ENCODE measurements at regions not wholly inside any gene's neighbourhood (a gene's known extent, or its start where the extent isn't known, plus 50 kb on each side); places are given as distances from the start of the nearest gene placed in this dataset.

GRCh38 chr6:50285735-50286134, 236.0 kb upstream of the DEFB112 start:
- H2AFZ ChIP-seq = no peak overlapping the region
- no TSS peak for BruUV-seq (replicated peaks)
- no peaks in the 10 kb centered on the region for H3F3A ChIP-seq (ENCODE audit: insufficient read depth, low read depth)
- CTCF ChIA-PET = no interaction called here
- H3K79me2 ChIP-seq (ENCODE audit: low read depth) = no peaks in the 10 kb centered on the region
- intact Hi-C loops (cut with micrococcal nuclease; ENCODE audit: unreplicated experiment) = no loop called here
- no peak overlapping the region for H3K27ac ChIP-seq
- DNase-seq = no peak
- H3K9me2 ChIP-seq (ENCODE audit: insufficient read depth) = no peaks in the 10 kb centered on the region
- no peaks in the 10 kb centered on the region for H3K36me3 ChIP-seq (ENCODE audit: low read depth)
- no peak for TF ChIP-seq CTCF (conservative IDR thresholded peaks at IDR 0.05)
- no peaks in the 10 kb centered on the region for H3K4me1 ChIP-seq (replicated peaks; ENCODE audit: insufficient read depth)
- H3K27me3 ChIP-seq (ENCODE audit: insufficient read depth, low read depth) = no peaks in the 10 kb centered on the region
- no peaks in the 10 kb centered on the region for H4K20me1 ChIP-seq (ENCODE audit: insufficient read depth)
- H3K4me3 ChIP-seq = no peak overlapping the region
- H3K4me2 ChIP-seq = no peak overlapping the region
- H3K9me3 ChIP-seq (ENCODE audit: insufficient read depth, low read depth) = no peaks in the 10 kb centered on the region
- POLR2A ChIA-PET (ENCODE audit: unreplicated experiment) = no interaction called here

- Histone ChIP-seq H3K4me2 (no peak overlapping the region), H3F3A (ENCODE audit: insufficient read depth, low read depth) (no peaks in the 10 kb centered on the region), H3K4me1 (replicated peaks; ENCODE audit: insufficient read depth) (no peaks in the 10 kb centered on the region), H4K20me1 (ENCODE audit: insufficient read depth) (no peaks in the 10 kb centered on the region), H2AFZ (no peak overlapping the region), H3K36me3 (ENCODE audit: low read depth) (no peaks in the 10 kb centered on the region), H3K4me3 (no peak overlapping the region), H3K9me2 (ENCODE audit: insufficient read depth) (no peaks in the 10 kb centered on the region), H3K27ac (no peak overlapping the region), H3K27me3 (ENCODE audit: insufficient read depth, low read depth) (no peaks in the 10 kb centered on the region), H3K79me2 (ENCODE audit: low read depth) (no peaks in the 10 kb centered on the region), H3K9me3 (ENCODE audit: insufficient read depth, low read depth) (no peaks in the 10 kb centered on the region)
- ChIA-PET CTCF (no interaction called here), POLR2A (ENCODE audit: unreplicated experiment) (no interaction called here)
- intact Hi-C loops (cut with micrococcal nuclease; ENCODE audit: unreplicated experiment) = no loop called here
- no TSS peak for BruUV-seq (replicated peaks)
- TF ChIP-seq EZH2 (IDR thresholded peaks at IDR 0.05; ENCODE audit: low read depth) (no peak), CTCF (conservative IDR thresholded peaks at IDR 0.05) (no peak)
- no peak for DNase-seq
Observed at GRCh38 chr6:50288241-50288640, 238.5 kb upstream of the DEFB112 start.

GRCh38 chr6:50288881-50289280, 239.2 kb upstream of the DEFB112 start:
- Histone ChIP-seq H3K9me3 (ENCODE audit: insufficient read depth, low read depth) (no peaks in the 10 kb centered on the region), H3K27me3 (ENCODE audit: insufficient read depth, low read depth) (no peaks in the 10 kb centered on the region), H3K79me2 (ENCODE audit: low read depth) (no peaks in the 10 kb centered on the region), H3K4me3 (no peak overlapping the region), H4K20me1 (ENCODE audit: insufficient read depth) (no peaks in the 10 kb centered on the region), H2AFZ (no peak overlapping the region), H3K27ac (no peak overlapping the region), H3K36me3 (ENCODE audit: low read depth) (no peaks in the 10 kb centered on the region), H3K4me2 (no peak overlapping the region), H3F3A (ENCODE audit: insufficient read depth, low read depth) (no peaks in the 10 kb centered on the region), H3K4me1 (replicated peaks; ENCODE audit: insufficient read depth) (no peaks in the 10 kb centered on the region), H3K9me2 (ENCODE audit: insufficient read depth) (no peaks in the 10 kb centered on the region)
- no peak for TF ChIP-seq CTCF (conservative IDR thresholded peaks at IDR 0.05)
- TF ChIP-seq EZH2 (IDR thresholded peaks at IDR 0.05; ENCODE audit: low read depth) = no peak
- intact Hi-C loops (cut with micrococcal nuclease; ENCODE audit: unreplicated experiment) = no loop called here
- DNase-seq = no peak
- ChIA-PET POLR2A (ENCODE audit: unreplicated experiment) (no interaction called here), CTCF (no interaction called here)
- no TSS peak for BruUV-seq (replicated peaks)

Data from PC-9 (cell line).